ENCODE measurements at regions not wholly inside any gene's neighbourhood (a gene's known extent, or its start where the extent isn't known, plus 50 kb on each side); places are given as distances from the start of the nearest gene placed in this dataset.
A peak's percentile ranks its signal among the peaks of the same experiment; 100 is the strongest.

DNA sequence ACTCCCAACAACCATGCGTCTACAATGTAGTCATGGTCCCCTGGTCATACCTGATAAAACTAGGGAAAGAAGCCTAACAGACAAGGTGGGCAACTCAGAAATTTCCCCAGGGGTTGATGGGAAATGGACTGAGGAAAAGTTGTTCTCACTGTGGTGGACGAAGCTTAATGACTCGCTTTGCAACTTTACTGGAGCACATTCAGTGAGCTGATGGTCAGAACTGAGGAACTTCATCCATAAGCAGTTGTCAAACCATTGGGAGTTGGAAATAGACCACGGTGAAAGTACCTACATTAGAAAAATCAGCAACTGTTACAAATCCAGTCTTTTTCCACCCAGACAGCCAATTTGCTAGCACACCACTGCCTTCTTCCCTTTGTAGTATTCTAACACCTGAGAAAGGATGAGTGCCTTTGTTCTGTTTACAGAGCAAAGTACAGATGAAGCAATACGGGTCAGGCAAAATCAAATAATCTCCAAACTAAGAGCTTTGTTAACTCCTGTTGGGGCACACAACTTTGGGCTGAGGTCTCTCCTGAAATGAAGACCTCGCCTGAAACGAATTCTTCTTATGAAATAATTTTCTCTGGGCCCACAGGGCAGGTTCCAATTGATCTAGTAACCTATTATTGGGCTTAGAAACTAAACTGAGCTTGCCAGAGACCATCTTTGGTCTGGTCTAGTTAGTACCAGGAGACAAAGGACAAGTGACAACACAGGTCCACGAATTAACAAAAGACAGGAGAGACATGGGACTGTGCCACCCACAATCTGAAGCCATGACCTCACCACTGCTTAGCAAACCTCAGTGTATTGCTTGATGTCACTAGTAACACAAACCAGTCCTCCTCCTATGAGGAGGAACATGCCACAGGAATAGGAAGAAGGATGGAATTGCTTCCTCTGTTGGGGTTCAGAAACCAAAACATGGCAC is 58.9 kb upstream of the NFKB1 start:
- no peak for DNase-seq

DNA sequence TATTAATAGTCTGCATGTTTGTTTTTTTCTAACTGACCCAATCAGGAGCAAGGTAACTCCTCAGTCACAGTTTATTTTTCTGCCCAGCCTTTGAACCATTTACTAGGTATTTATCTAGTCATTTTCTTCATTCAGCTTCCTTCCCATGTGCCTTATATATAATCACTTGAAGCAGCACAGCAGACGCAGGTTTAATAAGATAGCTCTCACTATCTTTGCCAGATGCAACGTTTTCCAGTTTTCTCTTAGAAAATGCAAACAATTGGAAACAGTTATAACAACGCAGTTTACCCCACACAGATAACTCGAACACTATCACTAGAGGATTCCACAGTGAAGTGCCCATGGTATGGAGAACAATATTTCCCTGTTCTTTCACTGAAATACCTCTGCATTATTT is 56.4 kb upstream of the NFKB1 start:
- peak; percentile 86 for DNase-seq

- peak; percentile 41 for DNase-seq
Observed at GRCh38 chr4:102445213-102445612, 55.9 kb upstream of the NFKB1 start.

DNA sequence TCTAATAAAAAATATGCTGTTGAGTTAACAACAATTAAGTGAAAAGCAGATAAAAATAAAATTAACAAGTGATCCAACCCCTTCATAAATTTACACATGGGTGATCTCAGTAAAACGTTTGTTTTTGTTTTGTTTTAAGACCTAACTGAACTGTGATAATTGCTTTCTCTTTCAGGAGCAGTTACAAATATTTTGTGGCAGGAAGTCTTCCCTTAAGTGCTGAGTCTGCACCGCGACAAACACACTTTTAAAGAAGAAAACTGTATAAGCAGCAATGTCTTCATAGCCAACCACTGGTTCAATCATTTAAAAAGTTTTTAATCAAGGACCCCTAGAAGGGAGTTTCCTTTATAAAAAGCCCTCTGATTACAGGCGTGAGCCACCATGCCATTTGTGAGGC is 53.7 kb upstream of the NFKB1 start:
- DNase-seq = no peak

DNA sequence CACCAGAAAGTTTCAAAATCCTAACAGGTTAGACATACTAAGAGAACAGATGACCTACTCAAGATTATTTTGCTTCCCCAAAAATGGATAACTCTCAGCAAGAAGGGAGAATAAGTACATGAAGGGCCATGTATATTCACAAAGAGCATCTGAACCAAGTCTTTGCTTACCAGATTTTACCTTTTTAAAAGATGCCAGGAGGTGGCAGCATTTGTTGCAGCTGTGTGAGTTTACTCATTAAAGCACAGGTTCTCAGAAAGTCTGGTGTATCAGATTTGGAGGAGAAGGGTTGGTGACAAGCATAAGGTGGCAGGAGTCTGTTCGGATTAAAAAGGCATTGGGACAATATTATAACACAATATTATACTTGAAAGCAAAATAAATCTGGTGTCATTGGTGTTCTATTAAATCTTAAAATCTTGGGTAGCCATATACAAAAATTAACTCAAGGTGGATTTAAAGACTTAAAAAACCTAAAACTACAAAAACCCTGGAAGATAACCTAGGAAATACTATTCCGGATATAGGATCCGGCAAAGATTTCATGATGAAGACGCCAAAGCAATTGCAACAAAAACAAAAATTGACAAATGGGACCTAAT is 51.3 kb upstream of the NFKB1 start:
- DNase-seq = peak; percentile 85

- DNase-seq = no peak
Observed at GRCh38 chr4:102451266-102451665, 49.9 kb upstream of the NFKB1 start.
